GM12864 (cell line): ENCODE measurements at regions not wholly inside any gene's neighbourhood (a gene's known extent, or its start where the extent isn't known, plus 50 kb on each side); places are given as distances from the start of the nearest gene placed in this dataset.

Experiments
- DNase-seq: peaks from one replicate; pipeline ENCODE4 v3.0.0-alpha.2; 2011; ENCODE audit warnings: low read depth
- H3K4me3 ChIP-seq: 2 replicates; pipeline ENCODE4 v1.5.1; 2011; ENCODE audit warnings: mild to moderate bottlenecking, low read depth, low read length, control low read depth
- TF ChIP-seq, protein P1 (sequence below): IDR thresholded peaks from 2 replicates; pipeline ENCODE4 v1.5.1; 2011; ENCODE audit warnings: low read depth, mild to moderate bottlenecking, moderate library complexity, low read length, control low read depth, inconsistent platforms; ENCODE audit errors: missing control alignments

DNA sequence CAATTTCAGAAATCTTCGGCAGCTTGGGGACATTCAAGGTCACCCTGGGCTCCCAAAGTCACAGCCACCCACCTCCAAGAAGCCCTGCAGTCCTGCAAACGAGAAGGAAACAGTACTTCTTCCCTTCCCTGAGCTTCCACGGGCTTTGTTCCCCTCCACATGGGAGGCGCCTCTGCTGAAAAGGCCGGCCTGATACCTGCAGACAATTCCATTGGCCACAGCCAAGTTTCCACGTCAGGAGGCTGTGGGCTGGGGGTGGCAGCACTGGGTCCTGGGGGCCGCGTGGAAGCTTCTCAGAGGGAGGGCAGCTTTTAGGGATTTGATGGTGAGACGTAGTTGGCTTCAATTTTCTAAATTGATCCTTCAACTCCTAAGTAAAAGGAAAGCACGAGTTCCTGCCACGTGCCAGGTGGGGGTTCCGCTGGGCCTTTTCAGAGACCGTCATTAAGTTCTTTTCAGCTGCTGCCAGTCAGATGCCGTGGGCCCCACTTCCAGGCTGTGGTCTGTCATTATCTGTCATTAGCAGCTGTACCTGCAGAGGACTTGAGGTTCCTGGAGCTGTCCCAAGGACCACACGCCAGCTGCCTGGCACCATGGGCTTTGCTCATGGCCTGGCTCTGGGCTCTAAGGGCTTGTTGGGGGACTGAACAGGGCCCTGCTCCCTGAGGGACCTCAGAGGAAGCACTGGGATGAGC lies 98.7 kb downstream of the CRYAA start:
- no peak overlapping the region for H3K4me3 ChIP-seq
- DNase-seq = no peak
- TF ChIP-seq, protein P1, sequence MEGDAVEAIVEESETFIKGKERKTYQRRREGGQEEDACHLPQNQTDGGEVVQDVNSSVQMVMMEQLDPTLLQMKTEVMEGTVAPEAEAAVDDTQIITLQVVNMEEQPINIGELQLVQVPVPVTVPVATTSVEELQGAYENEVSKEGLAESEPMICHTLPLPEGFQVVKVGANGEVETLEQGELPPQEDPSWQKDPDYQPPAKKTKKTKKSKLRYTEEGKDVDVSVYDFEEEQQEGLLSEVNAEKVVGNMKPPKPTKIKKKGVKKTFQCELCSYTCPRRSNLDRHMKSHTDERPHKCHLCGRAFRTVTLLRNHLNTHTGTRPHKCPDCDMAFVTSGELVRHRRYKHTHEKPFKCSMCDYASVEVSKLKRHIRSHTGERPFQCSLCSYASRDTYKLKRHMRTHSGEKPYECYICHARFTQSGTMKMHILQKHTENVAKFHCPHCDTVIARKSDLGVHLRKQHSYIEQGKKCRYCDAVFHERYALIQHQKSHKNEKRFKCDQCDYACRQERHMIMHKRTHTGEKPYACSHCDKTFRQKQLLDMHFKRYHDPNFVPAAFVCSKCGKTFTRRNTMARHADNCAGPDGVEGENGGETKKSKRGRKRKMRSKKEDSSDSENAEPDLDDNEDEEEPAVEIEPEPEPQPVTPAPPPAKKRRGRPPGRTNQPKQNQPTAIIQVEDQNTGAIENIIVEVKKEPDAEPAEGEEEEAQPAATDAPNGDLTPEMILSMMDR = no peak

DNA sequence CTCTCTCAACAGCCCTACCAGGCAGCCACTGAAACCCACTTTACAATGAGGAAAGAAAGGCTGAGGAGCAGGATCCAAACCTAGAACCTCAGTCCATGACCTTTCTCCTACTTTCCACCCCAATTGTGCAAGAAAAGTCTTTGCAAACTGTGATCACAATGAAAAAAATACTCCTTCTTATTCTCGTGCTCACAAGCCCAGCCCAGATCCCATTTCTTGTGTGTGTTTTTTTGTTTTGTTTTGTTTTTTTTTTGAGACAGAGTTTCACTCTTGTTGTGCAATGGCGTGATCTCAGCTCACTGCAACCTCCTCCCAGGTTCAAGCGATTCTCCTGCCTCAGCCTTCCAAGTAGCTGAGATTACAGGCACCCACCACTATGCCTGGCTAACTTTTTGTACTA lies 97.7 kb downstream of the CRYAA start:
- DNase-seq = no peak
- no peak overlapping the region for H3K4me3 ChIP-seq
- TF ChIP-seq, protein P1 = no peak

DNA sequence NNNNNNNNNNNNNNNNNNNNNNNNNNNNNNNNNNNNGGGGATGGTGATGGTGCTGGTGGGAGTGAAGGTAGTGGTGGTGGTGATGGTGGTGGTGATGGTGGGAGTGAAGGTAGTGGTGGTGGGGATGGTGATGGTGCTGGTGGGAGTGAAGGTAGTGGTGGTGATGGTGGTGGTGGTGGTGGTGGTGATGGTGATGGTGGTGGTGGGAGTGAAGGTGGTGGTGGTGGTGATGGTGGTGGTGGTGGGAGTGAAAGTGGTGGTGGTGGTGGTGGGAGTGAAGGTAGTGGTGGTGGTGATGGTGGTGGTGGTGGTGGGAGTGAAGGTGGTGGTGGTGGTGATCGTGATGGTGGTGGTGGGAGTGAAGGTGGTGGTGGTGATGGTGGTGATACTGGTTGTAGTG lies 93.6 kb downstream of the CRYAA start:
- H3K4me3 ChIP-seq = no peak overlapping the region
- TF ChIP-seq, protein P1 = no peak
- no peak for DNase-seq
